ENCODE measurements at regions not wholly inside any gene's neighbourhood (a gene's known extent, or its start where the extent isn't known, plus 50 kb on each side); places are given as distances from the start of the nearest gene placed in this dataset.

- DNase-seq (ENCODE audit: low read depth): no peak
- no peak for TF ChIP-seq CTCF (IDR thresholded peaks at IDR 0.05; ENCODE audit: insufficient read depth, low read depth, low read length, missing control alignments)
- no peak overlapping the region for H3K4me3 ChIP-seq (ENCODE audit: low read depth, low read length)
Measured at GRCh38 chr2:35415942-35416341, 939.6 kb upstream of the CRIM1 start.

DNA sequence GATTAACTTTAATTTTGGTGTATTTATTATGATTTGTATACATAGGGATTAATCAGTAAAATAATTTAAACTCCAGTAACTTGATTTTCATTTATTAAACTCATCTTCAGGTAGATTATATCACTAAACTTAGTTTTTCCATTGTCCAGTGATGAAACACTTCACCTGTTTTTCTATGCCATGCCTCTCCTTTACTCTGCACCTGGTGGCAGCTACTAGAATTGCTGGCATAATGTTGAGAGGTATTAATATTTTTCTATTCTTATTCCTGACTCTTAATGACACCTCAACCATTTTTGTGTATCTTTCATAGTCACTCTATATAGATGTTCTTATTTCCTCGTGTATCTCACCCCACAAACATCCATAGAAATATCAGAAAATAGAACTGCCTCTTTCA lies 940.3 kb upstream of the CRIM1 start:
- no peak overlapping the region for H3K4me3 ChIP-seq (ENCODE audit: low read depth, low read length)
- peak; percentile 10 for TF ChIP-seq CTCF (IDR thresholded peaks at IDR 0.05; ENCODE audit: insufficient read depth, low read depth, low read length, missing control alignments)
- no peak for DNase-seq (ENCODE audit: low read depth)

DNA sequence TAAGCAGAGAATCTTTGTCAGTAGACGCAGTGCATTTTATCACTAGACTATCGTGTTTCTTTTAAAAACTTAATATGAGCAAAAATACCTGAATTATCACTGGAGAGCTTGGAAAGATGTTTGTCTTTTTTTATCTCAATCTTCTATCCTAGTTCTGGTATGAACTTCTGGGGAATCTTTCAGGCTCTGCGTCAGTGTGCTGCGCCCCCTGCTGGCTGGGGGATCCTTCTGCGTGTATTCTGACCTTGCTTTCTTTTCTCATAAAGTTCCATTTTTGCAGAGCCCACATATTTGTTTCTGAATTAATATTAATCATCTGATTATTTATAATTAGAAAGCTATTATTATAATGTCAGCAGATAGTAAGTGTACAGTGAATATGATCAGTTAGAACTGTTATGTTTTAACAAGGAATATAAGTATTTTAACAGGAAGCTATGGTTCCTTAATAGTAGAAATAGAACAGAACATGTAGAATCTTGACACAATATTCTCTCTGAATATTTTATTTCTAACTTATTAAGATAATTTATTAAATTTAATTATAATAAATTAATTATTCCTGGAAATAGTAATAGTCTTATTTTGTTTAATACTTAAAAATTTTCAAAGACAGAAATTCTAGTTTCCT lies 945.0 kb upstream of the CRIM1 start:
- DNase-seq (ENCODE audit: low read depth): peak; percentile 65
- H3K4me3 ChIP-seq (ENCODE audit: low read depth, low read length): no peak overlapping the region
- TF ChIP-seq CTCF (IDR thresholded peaks at IDR 0.05; ENCODE audit: insufficient read depth, low read depth, low read length, missing control alignments): peak; percentile 90

DNA sequence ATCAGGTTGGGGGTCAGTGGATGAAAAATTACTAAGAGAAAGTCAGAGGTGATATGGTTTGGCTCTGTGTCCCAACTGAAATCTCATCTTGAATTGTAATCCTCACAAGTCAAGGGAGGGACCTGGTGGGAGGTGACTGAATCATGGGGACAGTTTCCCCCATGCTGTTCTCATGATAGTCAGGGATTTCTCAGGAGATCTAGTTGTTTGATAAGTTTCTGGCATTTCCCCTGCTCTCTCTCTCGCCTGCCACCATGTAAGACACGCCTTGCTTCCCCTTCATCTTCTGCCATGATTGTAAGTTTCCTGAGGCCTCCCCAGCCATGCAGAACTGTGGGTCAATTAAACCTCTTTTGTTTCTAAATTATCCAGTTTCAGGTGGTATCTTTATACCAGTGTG lies 945.8 kb upstream of the CRIM1 start:
- TF ChIP-seq CTCF (IDR thresholded peaks at IDR 0.05; ENCODE audit: insufficient read depth, low read depth, low read length, missing control alignments): no peak
- no peak for DNase-seq (ENCODE audit: low read depth)
- no peak overlapping the region for H3K4me3 ChIP-seq (ENCODE audit: low read depth, low read length)

DNA sequence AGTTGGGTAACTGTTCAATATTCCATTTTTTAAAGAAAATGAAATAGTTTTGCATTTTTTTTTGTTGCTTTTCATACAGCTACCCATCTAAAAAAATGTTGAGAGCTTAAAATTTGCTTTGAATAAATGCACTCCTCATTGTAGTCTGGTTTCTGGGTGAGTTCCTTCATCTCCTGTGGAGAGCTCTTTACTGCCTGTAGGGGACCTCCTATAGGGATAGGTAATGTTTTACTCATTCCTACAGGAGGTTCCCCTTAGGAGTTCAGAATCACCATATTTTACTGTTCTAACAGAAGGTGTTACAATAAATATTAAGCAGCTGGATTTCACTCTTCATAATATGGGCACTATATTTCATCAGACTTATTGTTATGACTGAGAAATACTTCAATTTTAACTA lies 947.3 kb upstream of the CRIM1 start:
- DNase-seq (ENCODE audit: low read depth): no peak
- H3K4me3 ChIP-seq (ENCODE audit: low read depth, low read length): no peak overlapping the region
- TF ChIP-seq CTCF (IDR thresholded peaks at IDR 0.05; ENCODE audit: insufficient read depth, low read depth, low read length, missing control alignments): no peak

GRCh38 chr2:35391736-35392442 lies 963.7 kb upstream of the CRIM1 start:
- H3K4me3 ChIP-seq (ENCODE audit: low read depth, low read length): no peak overlapping the region
- TF ChIP-seq CTCF (IDR thresholded peaks at IDR 0.05; ENCODE audit: insufficient read depth, low read depth, low read length, missing control alignments): no peak
- DNase-seq (ENCODE audit: low read depth): no peak

DNA sequence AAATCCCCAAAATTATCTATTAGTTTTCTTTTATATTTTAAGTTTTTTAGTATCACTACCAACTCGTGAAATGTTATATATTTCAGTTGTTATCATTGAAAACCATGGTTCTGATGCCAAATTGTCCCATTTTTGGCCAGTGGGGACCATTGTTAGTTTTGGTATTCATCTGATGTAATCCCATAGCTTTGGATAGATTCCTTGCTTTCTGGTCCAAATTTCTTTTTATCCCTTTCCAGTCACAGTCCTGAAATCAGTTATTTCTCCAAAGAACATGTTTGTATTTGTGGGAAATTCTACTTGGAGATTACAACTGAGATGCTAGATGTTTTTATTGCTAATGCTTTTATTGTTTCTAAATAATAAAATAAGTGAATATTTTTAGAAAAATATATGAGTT lies 976.8 kb upstream of the CRIM1 start:
- no peak for TF ChIP-seq CTCF (IDR thresholded peaks at IDR 0.05; ENCODE audit: insufficient read depth, low read depth, low read length, missing control alignments)
- no peak overlapping the region for H3K4me3 ChIP-seq (ENCODE audit: low read depth, low read length)
- DNase-seq (ENCODE audit: low read depth): no peak

Measured in GM12865 (cell line).